ENCODE measurements at regions not wholly inside any gene's neighbourhood (a gene's known extent, or its start where the extent isn't known, plus 50 kb on each side); places are given as distances from the start of the nearest gene placed in this dataset.

- TF ChIP-seq CTCF (IDR thresholded peaks at IDR 0.05 in 8 of 11, conservative IDR thresholded peaks at IDR 0.05 in 3 of 11) (no peak), POLR2A (IDR thresholded peaks at IDR 0.05) (no peak), POLR2AphosphoS5 (IDR thresholded peaks at IDR 0.05) (no peak)
Observed at GRCh38 chr18:45493830-45494229, 121.4 kb upstream of the SLC14A2 start.
